ENCODE measurements at regions not wholly inside any gene's neighbourhood (a gene's known extent, or its start where the extent isn't known, plus 50 kb on each side); places are given as distances from the start of the nearest gene placed in this dataset.

DNA sequence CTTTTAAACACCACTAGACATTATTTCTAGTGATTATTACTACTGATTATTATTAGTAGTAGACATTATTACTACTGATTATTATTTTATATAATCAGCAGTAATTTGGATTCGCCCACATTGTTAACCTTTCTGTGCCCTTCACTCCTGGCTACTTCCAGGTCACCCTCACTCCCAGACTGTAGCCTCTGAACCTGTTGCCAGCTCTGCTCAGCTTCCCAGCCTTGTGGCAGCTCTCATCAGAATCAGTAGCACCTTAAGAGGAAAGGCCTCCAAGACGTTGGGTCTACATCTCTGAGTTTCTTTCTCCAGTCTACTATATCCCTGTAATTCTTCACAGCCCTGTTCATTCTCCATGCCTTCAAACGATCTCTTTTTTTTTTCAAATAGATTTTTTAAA, 137.0 kb downstream of the KATNIP start:
- no peak for DNase-seq

GRCh38 chr16:27687605-27688004, 137.7 kb downstream of the KATNIP start:
- DNase-seq: no peak

DNA sequence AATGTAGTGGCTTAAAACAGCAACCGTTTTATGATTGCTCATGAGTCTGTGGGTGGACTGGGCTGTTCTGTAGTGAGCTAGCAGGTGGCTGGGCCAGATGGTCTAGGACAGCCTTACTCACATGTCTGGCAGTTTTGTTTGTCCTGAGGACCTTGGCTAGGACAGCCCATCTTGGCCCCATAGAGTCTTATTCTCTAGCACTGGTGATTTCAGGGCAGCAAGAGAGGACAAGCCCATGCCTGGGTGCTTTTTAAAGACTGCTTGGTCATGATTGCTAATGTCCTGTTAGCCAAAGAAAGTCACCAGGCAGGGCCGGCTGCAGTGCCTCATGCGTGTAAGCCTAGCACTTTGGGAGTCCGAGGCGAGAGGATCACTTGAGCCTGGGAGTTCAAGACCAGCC, 139.8 kb downstream of the KATNIP start:
- no peak for DNase-seq

DNA sequence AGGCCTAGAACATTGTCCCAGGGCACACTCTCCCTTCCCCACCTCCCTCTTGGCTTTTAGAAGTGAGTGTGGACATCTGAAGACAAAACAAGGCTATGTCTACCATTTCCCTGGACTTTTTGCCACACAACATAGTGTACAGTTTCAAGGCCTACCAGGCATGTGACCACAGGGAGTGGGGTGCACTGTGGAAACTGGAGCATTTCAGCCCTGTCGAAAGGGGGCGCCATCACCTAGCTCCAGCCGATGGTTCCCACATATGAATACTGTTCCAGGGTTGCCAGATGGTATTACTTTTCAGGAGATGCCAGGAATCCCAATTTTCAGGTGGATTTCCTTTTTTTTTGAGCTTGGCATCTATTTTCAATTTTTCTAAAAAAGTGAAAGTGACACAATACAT, 140.7 kb downstream of the KATNIP start:
- DNase-seq: no peak

- no peak for DNase-seq
These were observed 141.8 kb downstream of the KATNIP start for GRCh38 chr16:27691721-27692120.

GRCh38 chr16:27692576-27692975, 142.6 kb downstream of the KATNIP start:
- DNase-seq: no peak

DNA sequence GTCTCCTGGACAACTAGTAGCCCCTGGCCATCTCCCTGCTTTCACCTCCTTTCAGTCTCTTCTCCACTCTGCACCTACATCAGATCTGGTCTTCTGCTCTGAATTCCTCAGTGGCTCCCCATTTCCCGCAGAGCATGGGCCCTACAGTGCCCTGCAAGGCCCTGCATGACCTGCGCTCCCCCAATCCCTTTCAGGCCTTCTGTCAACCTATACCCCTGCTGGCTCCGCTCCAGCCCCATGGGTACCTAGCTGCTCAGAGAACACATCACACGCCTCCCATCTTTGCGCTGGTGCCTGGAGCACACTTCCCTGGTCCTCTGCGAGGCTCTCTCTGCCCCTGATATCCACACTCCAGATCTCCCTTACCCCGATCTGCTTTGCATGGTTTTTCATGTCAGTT, 145.2 kb downstream of the KATNIP start:
- DNase-seq: no peak

DNA sequence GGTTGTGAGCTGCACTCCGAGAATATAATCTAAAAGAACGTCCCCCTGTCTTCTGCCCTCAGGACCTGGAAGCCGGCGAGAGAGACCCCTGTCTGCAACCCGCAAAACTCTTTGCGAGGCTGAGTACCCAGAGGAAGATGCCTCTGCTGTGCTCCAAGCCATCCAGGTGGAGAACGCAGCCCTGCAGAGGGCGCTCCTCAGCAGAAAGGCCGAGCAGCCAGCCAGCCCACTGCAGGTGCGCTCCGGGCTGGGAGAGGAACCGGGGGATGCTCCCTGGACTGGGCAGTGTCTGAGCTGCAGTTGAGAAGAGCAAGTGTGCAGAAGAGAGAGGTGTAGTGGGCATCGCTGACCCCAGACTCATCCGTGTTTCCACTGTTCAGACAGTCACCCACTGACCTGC, 148.3 kb downstream of the KATNIP start:
- DNase-seq: no peak

DNA sequence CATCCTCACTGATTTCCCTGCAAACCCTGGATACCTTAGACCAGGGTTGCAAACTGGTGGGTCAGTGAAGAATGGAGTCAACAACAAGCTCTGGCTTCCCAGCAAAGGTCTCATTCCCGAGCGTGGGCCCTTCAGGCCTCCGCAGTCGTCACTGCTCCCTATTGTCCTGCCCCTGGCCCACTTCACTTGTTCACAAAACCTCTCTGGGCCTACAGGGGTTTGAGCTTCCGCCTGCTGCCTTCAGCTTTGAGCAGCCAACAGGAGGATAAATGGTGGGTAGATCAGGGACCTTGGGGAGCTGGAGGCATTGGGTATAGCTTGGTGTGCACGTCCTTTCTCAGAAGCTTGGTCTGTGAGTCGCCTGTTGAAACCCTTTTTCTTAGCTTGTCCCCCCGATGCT, 148.8 kb downstream of the KATNIP start:
- DNase-seq: no peak

- no peak for DNase-seq
These were observed 149.6 kb downstream of the KATNIP start for GRCh38 chr16:27699540-27699939.

DNA sequence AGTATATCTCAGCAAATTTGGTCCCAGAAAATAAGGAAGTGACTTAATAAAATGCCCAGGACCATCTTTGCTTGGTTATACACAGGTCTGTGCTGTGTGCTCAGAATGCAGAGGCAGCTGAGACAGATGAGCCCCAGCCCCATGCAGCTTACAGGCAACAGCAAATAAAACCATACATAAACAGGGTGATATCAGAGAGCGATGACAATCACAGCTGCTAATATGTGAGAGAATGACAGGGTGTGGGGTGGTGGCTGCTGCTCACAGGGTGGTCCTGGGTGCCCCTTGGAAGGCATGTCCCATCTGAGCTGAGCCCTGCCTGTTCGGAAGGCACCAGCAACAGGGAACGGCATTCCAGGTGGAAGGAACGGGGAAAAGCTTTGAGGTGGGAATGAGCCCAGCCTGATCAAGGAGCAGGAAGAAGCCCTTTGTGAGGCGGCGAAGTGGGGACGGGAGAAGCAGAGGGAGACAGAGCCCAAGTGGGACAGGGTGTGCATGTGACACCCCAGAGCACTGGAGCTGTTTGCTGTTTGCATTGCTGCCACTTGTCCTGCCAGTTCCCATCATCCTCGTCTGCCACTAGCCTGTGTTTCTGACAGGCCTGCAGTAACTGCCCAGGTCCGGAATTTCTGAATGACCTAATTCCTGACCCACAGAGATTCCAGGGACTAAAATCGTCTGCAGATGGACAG, 150.5 kb downstream of the KATNIP start:
- no peak for DNase-seq

GRCh38 chr16:27701381-27701780, 151.4 kb downstream of the KATNIP start:
- no peak for DNase-seq

- no peak for DNase-seq
These were observed 153.2 kb downstream of the KATNIP start for GRCh38 chr16:27703121-27703520.

DNA sequence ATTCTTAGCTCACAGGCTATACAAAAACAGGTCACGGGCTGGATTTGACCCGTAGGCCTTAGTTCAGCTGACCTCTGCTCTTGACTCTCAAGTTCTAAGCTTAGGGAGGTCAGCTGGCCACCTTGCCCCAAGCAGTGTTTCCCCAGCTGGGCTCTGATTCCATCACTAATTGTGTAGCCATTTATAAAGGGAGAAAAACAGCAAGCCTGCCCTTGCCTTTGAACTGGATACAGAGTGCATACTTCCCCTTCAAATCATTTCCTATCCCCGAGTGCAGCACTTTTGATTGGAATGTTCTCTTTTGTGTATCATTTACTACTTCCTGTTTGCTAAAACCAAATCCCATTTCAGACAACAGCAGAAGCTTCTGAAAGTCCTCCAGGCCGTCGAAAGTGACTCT, 153.6 kb downstream of the KATNIP start:
- no peak for DNase-seq

- DNase-seq: no peak
These were observed 154.3 kb downstream of the KATNIP start for GRCh38 chr16:27704252-27704651.

GRCh38 chr16:27706156-27706865, 156.4 kb downstream of the KATNIP start:
- DNase-seq: no peak

DNA sequence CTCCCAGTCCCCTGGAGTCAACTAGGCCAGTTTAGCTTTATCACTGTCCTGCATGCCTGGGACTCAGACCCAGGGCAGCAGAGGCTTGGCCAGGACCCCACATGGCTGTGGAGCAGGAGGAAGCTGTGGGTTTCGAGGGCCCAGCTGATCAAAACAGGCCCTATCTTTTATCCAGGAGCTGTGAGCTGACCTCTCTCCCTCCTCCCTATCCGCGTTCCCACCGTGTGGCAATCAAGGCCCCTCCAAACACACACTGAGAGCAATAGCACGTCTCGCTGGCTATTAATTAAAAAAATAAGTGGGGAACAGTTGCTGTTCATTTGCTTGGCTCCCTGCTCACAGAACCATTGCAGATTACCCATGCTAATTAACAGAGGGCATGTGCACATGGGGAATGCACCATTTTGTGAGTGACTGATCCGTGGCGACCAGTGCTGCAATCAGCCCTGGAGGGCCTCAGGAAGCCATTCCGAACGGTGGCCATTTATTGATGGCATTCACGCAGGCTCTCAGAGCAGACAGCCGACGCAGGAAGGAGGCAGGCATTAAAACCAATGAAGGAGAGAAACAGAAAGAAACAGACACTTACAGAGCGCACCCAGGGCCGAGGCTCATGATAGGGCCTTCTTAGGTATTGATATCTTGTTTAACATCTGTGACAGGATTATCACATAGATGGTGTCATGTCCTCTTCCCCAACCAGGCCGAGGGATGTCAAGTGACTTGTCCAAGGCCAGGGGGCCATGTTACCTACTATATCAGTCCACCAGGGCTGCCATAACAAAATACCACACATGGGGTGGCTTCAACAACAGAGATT, 157.1 kb downstream of the KATNIP start:
- no peak for DNase-seq

DNA sequence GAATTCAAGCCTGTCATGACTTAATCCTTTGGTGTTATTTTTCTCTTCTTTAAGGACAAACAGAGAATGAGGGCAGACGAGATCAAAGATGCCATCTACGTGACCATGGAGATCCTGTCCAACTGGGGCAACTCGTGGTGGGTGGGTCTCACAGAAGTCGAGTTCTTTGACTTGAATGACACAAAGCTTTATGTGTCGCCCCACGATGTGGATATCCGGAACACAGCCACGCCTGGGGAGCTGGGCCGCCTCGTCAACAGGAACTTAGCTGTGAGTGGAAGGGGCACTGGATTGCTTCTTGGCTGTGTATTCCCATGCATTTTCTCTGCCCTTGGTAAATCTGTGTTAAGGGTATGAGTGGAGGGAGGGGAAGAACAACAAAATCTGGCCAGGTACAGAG, 158.7 kb downstream of the KATNIP start:
- DNase-seq: no peak

DNA sequence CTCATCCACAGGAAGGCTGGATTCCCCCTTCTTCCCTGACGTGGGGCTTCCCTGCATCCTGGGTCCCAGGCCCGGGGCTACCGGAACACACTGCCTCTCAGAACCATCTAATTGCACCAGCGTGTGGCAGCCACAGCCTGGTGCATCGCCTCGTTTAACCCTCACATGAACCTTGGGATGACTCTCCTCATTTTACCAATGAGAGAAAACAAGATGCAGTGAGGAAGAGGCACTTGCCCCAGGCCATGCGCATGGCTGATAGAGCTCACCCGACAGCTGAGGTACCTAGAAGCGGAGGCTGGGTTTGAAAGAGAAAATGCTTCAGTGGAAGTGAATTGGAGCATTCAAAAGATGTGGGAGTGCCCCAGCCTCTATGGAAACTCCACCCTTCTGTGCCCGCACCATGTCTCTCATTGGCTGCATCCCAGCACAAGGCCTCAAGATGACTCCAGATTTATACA, 162.3 kb downstream of the KATNIP start:
- DNase-seq: no peak

DNA sequence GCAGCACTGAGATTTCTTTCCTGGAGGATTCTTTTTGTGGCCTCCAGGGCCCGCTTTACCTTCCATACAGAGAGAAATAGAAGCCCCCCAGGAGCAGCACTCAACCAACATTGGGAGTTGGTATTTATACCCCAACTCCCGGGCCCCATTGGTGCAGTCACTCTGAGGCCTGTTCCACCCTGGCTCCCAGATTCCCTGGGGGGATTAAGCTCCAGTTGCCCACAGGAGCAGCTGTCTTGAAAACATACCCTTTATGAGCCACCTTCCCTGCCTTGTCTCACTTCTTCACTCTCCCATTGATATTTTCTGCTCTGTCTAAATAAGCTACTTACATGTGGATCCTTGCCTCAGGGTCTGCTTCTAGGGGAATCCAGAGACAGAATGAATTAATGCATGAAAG, 167.8 kb downstream of the KATNIP start:
- no peak for DNase-seq

DNA sequence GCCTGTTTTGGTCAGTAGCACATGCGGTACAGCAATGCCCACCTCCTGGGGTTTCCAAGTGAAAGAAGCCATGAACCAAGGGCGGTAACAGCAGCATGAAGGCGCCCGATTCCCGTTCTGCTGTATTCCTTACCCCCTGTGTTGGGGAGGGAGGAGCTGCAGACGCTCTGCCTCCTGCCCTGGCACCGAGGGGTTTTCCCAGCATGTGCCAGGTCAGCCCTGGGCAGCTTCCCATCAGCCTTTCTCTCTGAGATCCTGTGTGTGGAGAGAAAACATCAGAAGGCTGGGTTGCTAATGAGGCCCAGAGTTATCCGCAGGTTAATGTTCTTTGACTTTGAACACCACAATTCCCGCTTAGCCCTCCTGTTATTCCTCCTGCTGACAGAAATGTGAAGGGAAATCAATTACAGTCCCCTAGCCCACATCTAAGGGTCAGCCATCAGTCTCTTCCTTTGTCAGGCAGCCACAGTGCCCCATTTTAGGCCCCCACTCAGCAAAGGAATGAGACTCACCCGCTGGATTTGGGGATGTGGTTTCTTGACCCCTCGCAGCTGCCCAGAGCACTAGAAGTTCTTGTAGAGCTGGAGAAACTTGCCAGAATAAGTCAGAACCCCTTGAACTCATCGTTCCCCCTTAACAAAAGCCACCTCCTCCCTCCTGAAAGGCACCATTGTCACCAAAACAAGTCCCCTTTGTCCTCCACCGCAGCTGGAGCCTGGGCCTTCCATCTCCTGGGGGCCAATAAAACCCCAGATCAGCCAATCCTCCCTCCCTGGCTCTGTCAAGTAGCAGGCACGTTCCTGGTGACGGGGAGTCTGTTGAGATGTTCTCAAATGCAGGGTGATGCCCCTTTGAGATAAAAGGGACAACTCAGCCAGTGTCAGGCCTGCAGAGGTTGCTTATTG, 168.5 kb downstream of the KATNIP start:
- DNase-seq: no peak

GRCh38 chr16:27719106-27719445, 169.1 kb downstream of the KATNIP start:
- no peak for DNase-seq

Data from NCI-H226 (cell line).